GM12878 (cell line): ENCODE measurements at regions not wholly inside any gene's neighbourhood (a gene's known extent, or its start where the extent isn't known, plus 50 kb on each side); places are given as distances from the start of the nearest gene placed in this dataset.

ENCODE experiments used
- ATAC-seq: fragments of 200-7000 bp; cut with Tn5 transposase; 3 replicates; pipeline ENCODE4 v1.9.1; 2020; ENCODE audit warnings: mild to moderate bottlenecking, moderate library complexity
- BruUV-seq: library from RNA; stranded (reverse); fragments of 400-500 nt; replicated peaks from 2 replicates; lab custom pipeline; 2021; lab: Mats Ljungman, UMichigan
- CTCF ChIA-PET: fragments of 300-600 bp; sonication (Branson Sonifier 250); formaldehyde crosslinking; extraction: SDS; loops from one replicate; lab custom pipeline; 2021; ENCODE audit warnings: inconsistent platforms; lab: Yijun Ruan, JAX
- POLR2A ChIA-PET: fragments of 350-600 bp; formaldehyde crosslinking; extraction: SDS; loops from one replicate; lab custom pipeline; 2021; ENCODE audit warnings: inconsistent platforms; lab: Charles Lee
- RAD21 ChIA-PET: fragments of 300-600 bp; sonication (Branson Sonifier 250); formaldehyde crosslinking; loops from one replicate; lab custom pipeline; 2023; ENCODE audit warnings: antibody characterized with exemption; ENCODE audit not compliant: unreplicated experiment; lab: Charles Lee
- SMC1A ChIA-PET: fragments of 300-600 bp; sonication (Branson Sonifier 250); formaldehyde crosslinking; loops from one replicate; lab custom pipeline; 2023; ENCODE audit not compliant: unreplicated experiment, uncharacterized antibody; lab: Charles Lee
- DNase-seq: peaks from one replicate; pipeline ENCODE4 v3.0.0-alpha.2; 2011; ENCODE audit warnings: low read depth, low spot score
- FAIRE-seq: peaks from 3 replicates; lab custom pipeline; 2011; peaks lifted over from hg19 to GRCh38; lab: Jason Lieb, UNC
- H2AFZ ChIP-seq: 2 replicates; pipeline ENCODE4 v1.6.0; 2011; ENCODE audit warnings: low read depth, low read length, control low read depth; ENCODE audit not compliant: control insufficient read depth
- H3K27ac ChIP-seq: 2 replicates; pipeline ENCODE4 v1.5.1; 2011; ENCODE audit warnings: control low read depth; ENCODE audit not compliant: control insufficient read depth, insufficient read depth
- H3K27me3 ChIP-seq, 2 experiments: replicated peaks in 1 of 2; 2 replicates each; pipeline versions ENCODE4 v1.6.0 to v1.6.1; 2011; ENCODE audit warnings: low read length in 1 of 2; ENCODE audit not compliant: control insufficient read depth in 2 of 2, insufficient read depth in 2 of 2
- H3K36me3 ChIP-seq, 2 experiments: 2 replicates each; pipeline ENCODE4 v1.5.1; 2011; ENCODE audit warnings: low read length in 1 of 2; ENCODE audit not compliant: control insufficient read depth in 2 of 2, insufficient read depth in 2 of 2
- H3K4me1 ChIP-seq: 2 replicates; pipeline ENCODE4 v1.6.1; 2011; ENCODE audit warnings: mild to moderate bottlenecking, low read length, moderate library complexity, mixed read lengths; ENCODE audit not compliant: control insufficient read depth, insufficient read depth
- H3K4me2 ChIP-seq: 2 replicates; pipeline ENCODE4 v1.6.0; 2011; ENCODE audit warnings: control low read depth; ENCODE audit not compliant: control insufficient read depth, insufficient read depth
- H3K4me3 ChIP-seq: fragments of 200-600 bp; sonication (generic); 2 replicates; pipeline ENCODE4 v1.5.1; 2016
- H3K79me2 ChIP-seq: 2 replicates; pipeline ENCODE4 v1.6.0; 2011; ENCODE audit warnings: low read length; ENCODE audit not compliant: control insufficient read depth, insufficient read depth
- H3K9ac ChIP-seq: 2 replicates; pipeline ENCODE4 v1.8.0; 2011; ENCODE audit warnings: low read length, control low read depth, mixed read lengths; ENCODE audit not compliant: control insufficient read depth, insufficient read depth
- H3K9me3 ChIP-seq: replicated peaks from 3 replicates; pipeline ENCODE4 v1.5.1; 2011; ENCODE audit warnings: mild to moderate bottlenecking, low read length; ENCODE audit not compliant: control insufficient read depth, insufficient read depth
- H4K20me1 ChIP-seq: 2 replicates; pipeline ENCODE4 v1.6.0; 2011; ENCODE audit not compliant: control insufficient read depth, insufficient read depth
- BACH1 ChIP-seq: fragments of 450-650 bp; IDR thresholded peaks from 2 replicates; pipeline ENCODE4 v1.6.1; 2017; ENCODE audit warnings: mild to moderate bottlenecking, borderline replicate concordance
- BMI1 ChIP-seq: fragments of 450-650 bp; IDR thresholded peaks from 2 replicates; pipeline ENCODE4 v1.6.1; 2016; ENCODE audit warnings: mild to moderate bottlenecking, moderate library complexity, borderline replicate concordance
- CHD4 ChIP-seq: fragments of 200-600 bp; sonication (generic); IDR thresholded peaks from 2 replicates; pipeline ENCODE4 v1.6.1; 2016; ENCODE audit warnings: mild to moderate bottlenecking
- CREB1 ChIP-seq: IDR thresholded peaks from 2 replicates; pipeline ENCODE4 v1.6.1; 2012; ENCODE audit warnings: low read depth, mild to moderate bottlenecking, inconsistent platforms
- FOXM1 ChIP-seq: IDR thresholded peaks from 2 replicates; pipeline ENCODE4 v1.6.1; 2012; ENCODE audit warnings: low read depth, mild to moderate bottlenecking, inconsistent platforms, low read length, moderate library complexity
- GATAD2B ChIP-seq: fragments of 450-650 bp; conservative IDR thresholded peaks from 2 replicates; pipeline ENCODE4 v1.6.1; 2017; ENCODE audit warnings: low read depth, mild to moderate bottlenecking, moderate library complexity
- MYC ChIP-seq: IDR thresholded peaks from 2 replicates; pipeline ENCODE4 v1.6.1; 2011; ENCODE audit warnings: mild to moderate bottlenecking, low read length, moderate library complexity, inconsistent platforms; ENCODE audit not compliant: insufficient read depth, insufficient replicate concordance, insufficient read length, severe bottlenecking
- POU2F2 ChIP-seq: IDR thresholded peaks from 3 replicates; pipeline ENCODE4 v1.6.1; 2011; ENCODE audit warnings: low read depth, mild to moderate bottlenecking, low read length, borderline replicate concordance
- RB1 ChIP-seq: fragments of 450-650 bp; formaldehyde crosslinking; IDR thresholded peaks from 2 replicates; pipeline ENCODE4 v1.6.1; 2017; ENCODE audit warnings: mild to moderate bottlenecking, borderline replicate concordance
- SIX5 ChIP-seq: IDR thresholded peaks from 2 replicates; pipeline ENCODE4 v1.6.1; 2011; ENCODE audit warnings: mild to moderate bottlenecking, low read depth, low read length, moderate library complexity; ENCODE audit not compliant: severe bottlenecking
- SMARCA5 ChIP-seq: fragments of 450-650 bp; IDR thresholded peaks from 2 replicates; pipeline ENCODE4 v1.6.1; 2017; ENCODE audit warnings: mild to moderate bottlenecking
- ZNF24 ChIP-seq: fragments of 450-650 bp; IDR thresholded peaks from 2 replicates; pipeline ENCODE4 v1.6.1; 2017; ENCODE audit warnings: antibody characterized with exemption, mild to moderate bottlenecking
- ZNF274 ChIP-seq: IDR thresholded peaks from one replicate; pipeline ENCODE4 v1.8.0; 2011; ENCODE audit not compliant: insufficient read length, insufficient read depth
- WGBS: methylation state at CpG from one replicate; pipeline ENCODE4 v1.1.6; 2016; ENCODE audit warnings: low lambda C conversion rate; ENCODE audit not compliant: insufficient replicate concordance, insufficient coverage; ENCODE audit errors: missing lambda C conversion rate; 5-methylcytosine and 5-hydroxymethylcytosine counted together
- in situ Hi-C: fragments of 300-500 bp; cut with MboI; formaldehyde crosslinking; loops from 9 replicates; pipeline ENCODE4 v1.14.3; 2018; ENCODE audit warnings: mixed read lengths
- intact Hi-C: fragments of 100-400 bp; cut with micrococcal nuclease; formaldehyde crosslinking; loops from one replicate; pipeline ENCODE4 v1.14.2; 2022; ENCODE audit not compliant: unreplicated experiment
- TF ChIP-seq, protein P1 (sequence below): fragments of 450-650 bp; IDR thresholded peaks from 2 replicates; pipeline ENCODE4 v1.6.1; 2014; ENCODE audit warnings: mild to moderate bottlenecking
- TF ChIP-seq, protein P2 (sequence below): IDR thresholded peaks from 2 replicates; pipeline ENCODE4 v1.6.1; 2011; ENCODE audit warnings: borderline replicate concordance, low read depth, mild to moderate bottlenecking, moderate library complexity, mixed read lengths, low read length; ENCODE audit not compliant: insufficient read depth; ENCODE audit errors: extremely low read length
- TF ChIP-seq, protein P3 (sequence below): IDR thresholded peaks from 2 replicates; pipeline ENCODE4 v1.6.1; 2011; ENCODE audit warnings: borderline replicate concordance, low read depth, mild to moderate bottlenecking, moderate library complexity, low read length; ENCODE audit not compliant: insufficient read depth, poor library complexity, severe bottlenecking
- TF ChIP-seq, protein P4 (sequence below): fragments of 450-650 bp; formaldehyde crosslinking; IDR thresholded peaks from 2 replicates; pipeline ENCODE4 v1.5.0; 2022; ENCODE audit warnings: mild to moderate bottlenecking, missing genetic modification characterization

DNA sequence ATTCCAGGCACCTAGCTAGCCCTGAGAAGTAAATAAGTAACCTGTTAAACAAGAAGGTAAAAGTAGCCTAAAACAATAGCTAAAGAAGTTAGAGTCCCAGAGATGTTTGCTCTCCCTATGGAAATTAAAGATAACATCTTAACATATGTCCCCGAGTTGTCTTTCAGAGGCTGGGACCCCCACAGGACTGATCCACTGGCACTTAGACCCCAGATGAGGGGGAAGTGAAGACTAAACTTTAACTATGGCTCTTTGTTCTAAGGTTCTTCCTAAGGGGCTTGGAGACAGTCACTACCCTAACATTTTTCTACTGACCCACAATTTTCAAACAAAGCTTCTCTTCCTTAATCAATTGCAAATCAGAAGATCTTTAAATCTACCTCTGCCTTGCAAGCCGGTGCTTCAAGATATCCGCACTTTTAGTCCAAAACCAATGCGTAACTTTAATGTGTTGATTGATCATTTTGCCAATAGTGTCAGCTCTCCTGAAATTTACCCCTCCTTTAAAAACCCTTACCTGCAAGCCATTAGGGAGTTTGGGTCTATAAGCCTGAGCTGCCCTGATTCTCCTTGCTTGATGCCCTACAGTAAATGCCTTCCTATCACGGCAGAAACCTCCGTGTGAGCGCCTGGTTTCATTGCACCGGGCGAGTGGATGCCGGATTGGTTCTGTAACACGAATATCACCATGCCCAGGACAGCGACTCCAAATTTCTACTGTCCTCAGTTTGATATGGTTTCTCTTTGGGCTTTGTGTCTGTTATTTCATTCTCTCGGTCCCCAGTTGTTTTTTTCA, 404.4 kb downstream of the SIPA1L2 start:
- FAIRE-seq (no peak), DNase-seq (no peak)
- ChIA-PET SMC1A (no interaction called here), RAD21 (no interaction called here), POLR2A (no interaction called here)
- no peaks in the 10 kb centered on the region for H4K20me1 ChIP-seq
- H3K4me2 ChIP-seq: no peak overlapping the region
- H3K79me2 ChIP-seq: no peaks in the 10 kb centered on the region
- no peaks in the 10 kb centered on the region for H3K27me3 ChIP-seq
- in situ Hi-C loops: no loop called here
- H3K9ac ChIP-seq: no peak overlapping the region
- TF ChIP-seq GATAD2B (no peak), POU2F2 (no peak), MYC (no peak), BMI1 (no peak), SMARCA5 (no peak), CREB1 (no peak), FOXM1 (no peak), ZNF24 (no peak), RB1 (no peak), BACH1 (no peak), CHD4 (no peak), SIX5 (no peak), ZNF274 (no peak)
- TF ChIP-seq, protein P1, sequence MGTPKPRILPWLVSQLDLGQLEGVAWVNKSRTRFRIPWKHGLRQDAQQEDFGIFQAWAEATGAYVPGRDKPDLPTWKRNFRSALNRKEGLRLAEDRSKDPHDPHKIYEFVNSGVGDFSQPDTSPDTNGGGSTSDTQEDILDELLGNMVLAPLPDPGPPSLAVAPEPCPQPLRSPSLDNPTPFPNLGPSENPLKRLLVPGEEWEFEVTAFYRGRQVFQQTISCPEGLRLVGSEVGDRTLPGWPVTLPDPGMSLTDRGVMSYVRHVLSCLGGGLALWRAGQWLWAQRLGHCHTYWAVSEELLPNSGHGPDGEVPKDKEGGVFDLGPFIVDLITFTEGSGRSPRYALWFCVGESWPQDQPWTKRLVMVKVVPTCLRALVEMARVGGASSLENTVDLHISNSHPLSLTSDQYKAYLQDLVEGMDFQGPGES: no peak
- TF ChIP-seq, protein P2, sequence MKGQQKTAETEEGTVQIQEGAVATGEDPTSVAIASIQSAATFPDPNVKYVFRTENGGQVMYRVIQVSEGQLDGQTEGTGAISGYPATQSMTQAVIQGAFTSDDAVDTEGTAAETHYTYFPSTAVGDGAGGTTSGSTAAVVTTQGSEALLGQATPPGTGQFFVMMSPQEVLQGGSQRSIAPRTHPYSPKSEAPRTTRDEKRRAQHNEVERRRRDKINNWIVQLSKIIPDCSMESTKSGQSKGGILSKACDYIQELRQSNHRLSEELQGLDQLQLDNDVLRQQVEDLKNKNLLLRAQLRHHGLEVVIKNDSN: no peak
- TF ChIP-seq, protein P3, sequence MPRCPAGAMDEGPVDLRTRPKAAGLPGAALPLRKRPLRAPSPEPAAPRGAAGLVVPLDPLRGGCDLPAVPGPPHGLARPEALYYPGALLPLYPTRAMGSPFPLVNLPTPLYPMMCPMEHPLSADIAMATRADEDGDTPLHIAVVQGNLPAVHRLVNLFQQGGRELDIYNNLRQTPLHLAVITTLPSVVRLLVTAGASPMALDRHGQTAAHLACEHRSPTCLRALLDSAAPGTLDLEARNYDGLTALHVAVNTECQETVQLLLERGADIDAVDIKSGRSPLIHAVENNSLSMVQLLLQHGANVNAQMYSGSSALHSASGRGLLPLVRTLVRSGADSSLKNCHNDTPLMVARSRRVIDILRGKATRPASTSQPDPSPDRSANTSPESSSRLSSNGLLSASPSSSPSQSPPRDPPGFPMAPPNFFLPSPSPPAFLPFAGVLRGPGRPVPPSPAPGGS: no peak
- TF ChIP-seq, protein P4, sequence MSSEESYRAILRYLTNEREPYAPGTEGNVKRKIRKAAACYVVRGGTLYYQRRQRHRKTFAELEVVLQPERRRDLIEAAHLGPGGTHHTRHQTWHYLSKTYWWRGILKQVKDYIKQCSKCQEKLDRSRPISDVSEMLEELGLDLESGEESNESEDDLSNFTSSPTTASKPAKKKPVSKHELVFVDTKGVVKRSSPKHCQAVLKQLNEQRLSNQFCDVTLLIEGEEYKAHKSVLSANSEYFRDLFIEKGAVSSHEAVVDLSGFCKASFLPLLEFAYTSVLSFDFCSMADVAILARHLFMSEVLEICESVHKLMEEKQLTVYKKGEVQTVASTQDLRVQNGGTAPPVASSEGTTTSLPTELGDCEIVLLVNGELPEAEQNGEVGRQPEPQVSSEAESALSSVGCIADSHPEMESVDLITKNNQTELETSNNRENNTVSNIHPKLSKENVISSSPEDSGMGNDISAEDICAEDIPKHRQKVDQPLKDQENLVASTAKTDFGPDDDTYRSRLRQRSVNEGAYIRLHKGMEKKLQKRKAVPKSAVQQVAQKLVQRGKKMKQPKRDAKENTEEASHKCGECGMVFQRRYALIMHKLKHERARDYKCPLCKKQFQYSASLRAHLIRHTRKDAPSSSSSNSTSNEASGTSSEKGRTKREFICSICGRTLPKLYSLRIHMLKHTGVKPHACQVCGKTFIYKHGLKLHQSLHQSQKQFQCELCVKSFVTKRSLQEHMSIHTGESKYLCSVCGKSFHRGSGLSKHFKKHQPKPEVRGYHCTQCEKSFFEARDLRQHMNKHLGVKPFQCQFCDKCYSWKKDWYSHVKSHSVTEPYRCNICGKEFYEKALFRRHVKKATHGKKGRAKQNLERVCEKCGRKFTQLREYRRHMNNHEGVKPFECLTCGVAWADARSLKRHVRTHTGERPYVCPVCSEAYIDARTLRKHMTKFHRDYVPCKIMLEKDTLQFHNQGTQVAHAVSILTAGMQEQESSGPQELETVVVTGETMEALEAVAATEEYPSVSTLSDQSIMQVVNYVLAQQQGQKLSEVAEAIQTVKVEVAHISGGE (CRISPR knock-in tag): no peak
- TF ChIP-seq, all 136 proteins: peak for 0
- Histone ChIP-seq H3K27ac (no peak overlapping the region), H3K9me3 (no peaks in the 10 kb centered on the region; the same call in 2 of the 3 replicates), H3K4me1 (no peaks in the 10 kb centered on the region), H2AFZ (no peak overlapping the region), H3K4me3 (no peak overlapping the region), H3K36me3 (no peaks in the 10 kb centered on the region)
- 45% methylated on average over 13 of the region's 13 CpGs for WGBS
- ATAC-seq: no peak
- intact Hi-C loops: no loop called here
- no TSS peak for BruUV-seq
- CTCF ChIA-PET: interaction anchor here (1.2 kb wide), 1 partner anchor 15 kb away, joined by 3 read pairs; no protein-coding TSS in a partner anchor
